ENCODE measurements at regions not wholly inside any gene's neighbourhood (a gene's known extent, or its start where the extent isn't known, plus 50 kb on each side); places are given as distances from the start of the nearest gene placed in this dataset.

DNA sequence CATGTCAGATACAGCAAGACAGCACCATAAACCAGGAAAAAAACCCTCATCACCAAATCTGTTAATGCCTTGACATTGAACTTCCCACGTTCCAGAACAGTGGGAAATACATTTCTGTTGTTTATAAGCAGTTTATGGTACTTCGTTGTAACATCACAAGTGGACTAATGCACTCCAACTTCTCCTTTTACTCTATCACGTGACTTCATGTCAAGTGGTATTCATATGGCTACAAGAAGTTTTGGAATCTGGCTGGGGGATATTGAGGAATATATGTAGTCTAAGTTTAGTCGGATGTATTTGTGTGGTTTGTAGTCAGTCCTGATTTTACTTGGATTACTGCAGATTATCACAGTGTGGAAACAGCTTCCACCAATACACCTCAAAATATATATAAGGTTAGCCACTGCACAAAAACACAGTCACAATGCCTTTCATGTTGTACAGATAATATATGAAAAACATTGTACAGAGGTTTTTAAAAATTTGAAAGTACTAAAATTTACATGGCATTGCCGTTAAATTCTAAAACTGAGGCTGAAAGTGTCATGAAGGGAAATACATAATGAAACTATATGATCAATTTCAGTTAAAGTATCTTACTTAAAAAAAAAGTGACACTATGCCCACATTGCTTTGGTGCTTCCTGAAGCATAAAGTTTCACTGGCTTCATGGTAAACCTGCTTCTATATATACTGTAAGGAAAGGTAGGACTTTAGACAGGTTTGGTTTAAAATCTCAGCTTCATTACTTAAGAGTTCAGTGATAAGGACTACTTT is 134.1 kb downstream of the CASP12 start:
- DNase-seq, result no peak
- WGBS, 5 donors, result 66 to 79% (median 67%) methylated on average over 5 of the region's 5 CpGs
- H3K36me3 ChIP-seq, result no peaks in the 10 kb centered on the region
- peaks cover 0 to 18% (median 15%) of the 10 kb centered on the region in 8 donors for H3K9me3 ChIP-seq
- no peaks in the 10 kb centered on the region for H3K27me3 ChIP-seq (replicated peaks in 1 of 7)
- H3K4me1 ChIP-seq, result peaks cover 0 to 8% (median 0%) of the 10 kb centered on the region in 6 donors
- H3K4me3 ChIP-seq, result no peak overlapping the region
- intact Hi-C loops (cut with DNase I; ENCODE audit: low total_unique reads), result no loop called here
- no peak overlapping the region for H3K27ac ChIP-seq
- TF ChIP-seq, protein P1, sequence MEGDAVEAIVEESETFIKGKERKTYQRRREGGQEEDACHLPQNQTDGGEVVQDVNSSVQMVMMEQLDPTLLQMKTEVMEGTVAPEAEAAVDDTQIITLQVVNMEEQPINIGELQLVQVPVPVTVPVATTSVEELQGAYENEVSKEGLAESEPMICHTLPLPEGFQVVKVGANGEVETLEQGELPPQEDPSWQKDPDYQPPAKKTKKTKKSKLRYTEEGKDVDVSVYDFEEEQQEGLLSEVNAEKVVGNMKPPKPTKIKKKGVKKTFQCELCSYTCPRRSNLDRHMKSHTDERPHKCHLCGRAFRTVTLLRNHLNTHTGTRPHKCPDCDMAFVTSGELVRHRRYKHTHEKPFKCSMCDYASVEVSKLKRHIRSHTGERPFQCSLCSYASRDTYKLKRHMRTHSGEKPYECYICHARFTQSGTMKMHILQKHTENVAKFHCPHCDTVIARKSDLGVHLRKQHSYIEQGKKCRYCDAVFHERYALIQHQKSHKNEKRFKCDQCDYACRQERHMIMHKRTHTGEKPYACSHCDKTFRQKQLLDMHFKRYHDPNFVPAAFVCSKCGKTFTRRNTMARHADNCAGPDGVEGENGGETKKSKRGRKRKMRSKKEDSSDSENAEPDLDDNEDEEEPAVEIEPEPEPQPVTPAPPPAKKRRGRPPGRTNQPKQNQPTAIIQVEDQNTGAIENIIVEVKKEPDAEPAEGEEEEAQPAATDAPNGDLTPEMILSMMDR (IDR thresholded peaks at IDR 0.05 in 8 of 11, conservative IDR thresholded peaks at IDR 0.05 in 3 of 11), result no peak
- TF ChIP-seq POLR2AphosphoS5 (IDR thresholded peaks at IDR 0.05) (no peak), POLR2A (IDR thresholded peaks at IDR 0.05) (no peak)

GRCh38 chr11:104761511-104761910 is 136.7 kb downstream of the CASP12 start:
- Histone ChIP-seq H3K9me3 (peaks cover 0 to 27% (median 19%) of the 10 kb centered on the region in 8 donors), H3K4me3 (no peak overlapping the region), H3K27me3 (replicated peaks in 1 of 7) (no peaks in the 10 kb centered on the region), H3K27ac (no peak overlapping the region), H3K36me3 (no peaks in the 10 kb centered on the region), H3K4me1 (peaks cover 0 to 8% (median 0%) of the 10 kb centered on the region in 6 donors)
- WGBS, 5 donors, result 83 to 91% (median 87%) methylated on average over 2 of the region's 2 CpGs
- DNase-seq, result no peak
- TF ChIP-seq, protein P1 (IDR thresholded peaks at IDR 0.05 in 8 of 11, conservative IDR thresholded peaks at IDR 0.05 in 3 of 11), result no peak
- TF ChIP-seq POLR2A (IDR thresholded peaks at IDR 0.05) (no peak), POLR2AphosphoS5 (IDR thresholded peaks at IDR 0.05) (no peak)
- intact Hi-C loops (cut with DNase I; ENCODE audit: low total_unique reads), result no loop called here

DNA sequence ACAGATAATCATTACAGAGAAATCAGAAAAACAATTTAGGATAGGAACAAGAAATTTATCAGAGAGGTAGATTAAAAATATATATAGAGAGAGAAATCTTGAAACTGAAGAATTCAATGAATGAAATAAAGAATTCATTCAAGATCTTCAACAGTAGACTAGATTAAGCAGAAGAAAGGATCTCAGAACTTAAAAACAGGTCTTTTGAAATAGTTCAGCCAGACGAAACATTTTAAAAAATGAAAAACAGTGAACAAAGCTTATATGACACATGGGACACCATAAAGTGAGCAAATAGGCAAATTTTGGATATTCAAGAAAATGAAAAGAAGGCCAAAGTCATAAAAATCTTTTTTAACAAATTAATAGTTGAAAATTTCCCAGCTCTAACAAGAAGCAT is 138.8 kb downstream of the CASP12 start:
- DNase-seq, result no peak
- Histone ChIP-seq H3K9me3 (peaks cover 0 to 27% (median 19%) of the 10 kb centered on the region in 8 donors), H3K36me3 (no peaks in the 10 kb centered on the region), H3K27me3 (replicated peaks in 1 of 7) (no peaks in the 10 kb centered on the region), H3K4me1 (peaks cover 0 to 1% (median 0%) of the 10 kb centered on the region in 6 donors), H3K4me3 (no peak overlapping the region), H3K27ac (no peak overlapping the region)
- intact Hi-C loops (cut with DNase I; ENCODE audit: low total_unique reads), result no loop called here
- WGBS, 5 donors, result 91 to 100% (median 97%) methylated on average over 1 of the region's 1 CpG
- TF ChIP-seq POLR2A (IDR thresholded peaks at IDR 0.05) (no peak), POLR2AphosphoS5 (IDR thresholded peaks at IDR 0.05) (no peak)
- TF ChIP-seq, protein P1 (IDR thresholded peaks at IDR 0.05 in 8 of 11, conservative IDR thresholded peaks at IDR 0.05 in 3 of 11), result no peak

GRCh38 chr11:104738918-104739317 is 159.3 kb downstream of the CASP12 start:
- intact Hi-C loops (cut with DNase I; ENCODE audit: low total_unique reads), result no loop called here
- Histone ChIP-seq H3K4me1 (peaks cover 0 to 17% (median 3%) of the 10 kb centered on the region in 6 donors), H3K36me3 (no peaks in the 10 kb centered on the region), H3K27me3 (replicated peaks in 1 of 7) (no peaks in the 10 kb centered on the region), H3K27ac (no peak overlapping the region), H3K9me3 (no peaks in the 10 kb centered on the region), H3K4me3 (no peak overlapping the region)
- no peak for DNase-seq
- WGBS, 5 donors, result 62 to 78% (median 76%) methylated on average over 3 of the region's 3 CpGs
- TF ChIP-seq, protein P1 (IDR thresholded peaks at IDR 0.05 in 8 of 11, conservative IDR thresholded peaks at IDR 0.05 in 3 of 11), result no peak
- TF ChIP-seq POLR2A (IDR thresholded peaks at IDR 0.05), result no peak
- no peak for TF ChIP-seq POLR2AphosphoS5 (IDR thresholded peaks at IDR 0.05)
